Endothelial cell of umbilical vein (primary cell): ENCODE measurements at regions not wholly inside any gene's neighbourhood (a gene's known extent, or its start where the extent isn't known, plus 50 kb on each side); places are given as distances from the start of the nearest gene placed in this dataset.

Experiments
- BruUV-seq: library from RNA; stranded (reverse); fragments of 400-500 nt; replicated peaks from 2 replicates; lab custom pipeline; 2021; lab: Mats Ljungman, UMichigan
- CTCF ChIA-PET: fragments of 300-600, 350-600 bp; sonication (Branson Sonifier 250); formaldehyde crosslinking; loops from one replicate; lab custom pipeline; 2021; ENCODE audit warnings: antibody characterized with exemption, inconsistent platforms; lab: Charles Lee
- POLR2A ChIA-PET: fragments of 300-600, 350-600 bp; sonication (Branson Sonifier 250); formaldehyde crosslinking; loops from one replicate; lab custom pipeline; 2021; ENCODE audit warnings: antibody characterized with exemption, inconsistent platforms; lab: Charles Lee
- DNase-seq: peaks from one replicate; pipeline ENCODE4 v3.0.0-alpha.2; 2011; ENCODE audit warnings: low read depth, low spot score
- FAIRE-seq: peaks from 2 replicates; lab custom pipeline; 2011; peaks lifted over from hg19 to GRCh38; lab: Jason Lieb, UNC
- H2AFZ ChIP-seq: 2 replicates; pipeline ENCODE4 v1.6.0; 2012; ENCODE audit warnings: low read depth, low read length, control low read depth, inconsistent platforms
- H3K27ac ChIP-seq: 2 replicates; pipeline ENCODE4 v1.5.1; 2011; ENCODE audit warnings: low read depth, mild to moderate bottlenecking, control low read depth, low read length, moderate library complexity; ENCODE audit not compliant: insufficient read depth
- H3K27me3 ChIP-seq, 2 experiments: 2 replicates each; pipeline versions ENCODE4 v1.6.0 to v1.6.1; 2011; ENCODE audit warnings: low read length in 2 of 2, mixed read lengths in 1 of 2; ENCODE audit not compliant: control insufficient read depth in 2 of 2, insufficient read depth in 2 of 2
- H3K36me3 ChIP-seq, 2 experiments: 2 replicates in 1 of 2; 3 replicates in 1 of 2; pipeline ENCODE4 v1.5.1; 2011; ENCODE audit warnings: low read length in 2 of 2, mild to moderate bottlenecking in 1 of 2, moderate library complexity in 1 of 2; ENCODE audit not compliant: control insufficient read depth in 2 of 2, insufficient read depth in 2 of 2; ENCODE audit errors: extremely low read depth in 1 of 2
- H3K4me1 ChIP-seq: 3 replicates; pipeline ENCODE4 v1.5.1; 2011; ENCODE audit warnings: mild to moderate bottlenecking, low read length; ENCODE audit not compliant: control insufficient read depth, insufficient read depth; ENCODE audit errors: extremely low read depth
- H3K4me2 ChIP-seq: 2 replicates; pipeline ENCODE4 v1.6.1; 2011; ENCODE audit warnings: low read length, control low read depth, mixed read lengths; ENCODE audit not compliant: insufficient read depth
- H3K4me3 ChIP-seq, 3 experiments: fragments of 200-600 bp in 1 of 3; sonication (generic), shearing (Covaris generic) in 1 of 3; replicated peaks in 1 of 3; 2 replicates each; pipeline ENCODE4 v1.5.1; 2011 to 2016; ENCODE audit warnings: control low read depth in 3 of 3, low read length in 3 of 3, mild to moderate bottlenecking in 2 of 3, inconsistent platforms in 1 of 3, low read depth in 1 of 3, moderate library complexity in 1 of 3; ENCODE audit not compliant: insufficient read depth in 1 of 3
- H3K79me2 ChIP-seq: 2 replicates; pipeline ENCODE4 v1.6.0; 2012; ENCODE audit warnings: low read length, inconsistent platforms; ENCODE audit not compliant: control insufficient read depth, insufficient read depth
- H3K9ac ChIP-seq: replicated peaks from 2 replicates; pipeline ENCODE3; 2011; ENCODE audit warnings: low read length, control low read depth; ENCODE audit not compliant: insufficient read depth; ENCODE audit errors: extremely low read depth
- H3K9me1 ChIP-seq: replicated peaks from 3 replicates; pipeline ENCODE4 v1.6.0; 2011; ENCODE audit warnings: mild to moderate bottlenecking, low read length; ENCODE audit not compliant: control insufficient read depth, insufficient read depth; ENCODE audit errors: extremely low read depth
- H3K9me3 ChIP-seq: replicated peaks from 2 replicates; pipeline ENCODE4 v1.5.1; 2012; ENCODE audit warnings: low read length, inconsistent platforms; ENCODE audit not compliant: control insufficient read depth, insufficient read depth
- H4K20me1 ChIP-seq: replicated peaks from 2 replicates; pipeline ENCODE3; 2011; ENCODE audit warnings: mild to moderate bottlenecking, low read length; ENCODE audit not compliant: control insufficient read depth, insufficient read depth; ENCODE audit errors: extremely low read depth
- EZH2 ChIP-seq: IDR thresholded peaks from 2 replicates; pipeline ENCODE4 v1.6.1; 2012; ENCODE audit warnings: borderline replicate concordance, low read depth, mild to moderate bottlenecking, moderate library complexity, low read length, inconsistent platforms; ENCODE audit not compliant: severe bottlenecking
- FOS ChIP-seq: IDR thresholded peaks from 2 replicates; pipeline ENCODE4 v1.6.1; 2011; ENCODE audit warnings: mild to moderate bottlenecking, low read length, moderate library complexity, borderline replicate concordance; ENCODE audit not compliant: insufficient read depth
- GATA2 ChIP-seq: IDR thresholded peaks from 2 replicates; pipeline ENCODE4 v1.7.0; 2011; ENCODE audit warnings: low read depth, mild to moderate bottlenecking, moderate library complexity, mixed read lengths, low read length; ENCODE audit not compliant: insufficient read length, insufficient read depth
- JUN ChIP-seq: IDR thresholded peaks from 2 replicates; pipeline ENCODE4 v1.6.1; 2011; ENCODE audit warnings: borderline replicate concordance, low read depth; ENCODE audit not compliant: insufficient read length, insufficient read depth
- MAX ChIP-seq: IDR thresholded peaks from 2 replicates; pipeline ENCODE4 v1.6.1; 2011; ENCODE audit not compliant: insufficient read depth, insufficient read length
- MYC ChIP-seq: IDR thresholded peaks from one replicate; pipeline ENCODE4 v1.6.1; 2011; ENCODE audit warnings: mild to moderate bottlenecking, low read depth, low read length
- POLR2A ChIP-seq: IDR thresholded peaks from 2 replicates; pipeline ENCODE4 v1.6.1; 2012; ENCODE audit warnings: low read depth, mild to moderate bottlenecking, control low read depth, low read length
- POLR2AphosphoS5 ChIP-seq: IDR thresholded peaks from 2 replicates; pipeline ENCODE4 v1.6.1; 2012; ENCODE audit warnings: low read depth, mild to moderate bottlenecking, control low read depth, low read length, moderate library complexity; ENCODE audit not compliant: insufficient read depth
- dilution Hi-C: fragments of 300-500 bp; cut with MboI; formaldehyde crosslinking; loops from one replicate; pipeline ENCODE4 v1.15.0; 2019; ENCODE audit warnings: low sequenced_read_pairs; ENCODE audit not compliant: extremely low pct_ligation_motif_present
- intact Hi-C: fragments of 100-400 bp; cut with micrococcal nuclease; formaldehyde crosslinking; loops from one replicate; pipeline ENCODE4 v1.10.0; 2022
- TF ChIP-seq, protein P1 (sequence below), 2 donors: IDR thresholded peaks; 1 replicate in 1 of 2; 2 replicates in 1 of 2; pipeline ENCODE4 v1.5.1; 2011; ENCODE audit warnings: low read length in 2 of 2, mild to moderate bottlenecking in 2 of 2, moderate library complexity in 2 of 2, control low read depth in 1 of 2, inconsistent platforms in 1 of 2, low read depth in 1 of 2; ENCODE audit not compliant: insufficient read depth in 1 of 2; ENCODE audit errors: extremely low read depth in 1 of 2

DNA sequence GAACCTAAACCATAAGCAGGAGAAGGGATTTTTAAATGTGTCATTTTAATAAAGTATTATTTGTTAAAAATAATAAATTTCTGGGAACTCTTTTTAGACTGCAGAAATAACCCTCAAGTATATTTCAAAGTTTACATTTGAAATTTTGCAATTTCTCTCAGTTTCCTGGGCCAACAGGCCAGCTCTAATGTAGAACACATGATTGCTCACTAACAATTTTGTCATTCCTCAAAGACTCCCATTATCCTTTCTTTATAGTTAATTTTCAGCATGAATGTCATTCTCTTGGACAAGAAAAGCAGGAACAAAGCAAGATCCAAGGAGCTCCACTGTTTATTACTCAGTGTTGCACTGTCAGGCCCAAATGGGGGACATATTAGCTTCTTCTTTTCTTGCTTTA lies 119.4 kb upstream of the VANGL1 start:
- intact Hi-C loops (no loop called here), dilution Hi-C loops (no loop called here)
- FAIRE-seq: no peak
- Histone ChIP-seq H3K4me1 (peaks cover 11% of the 10 kb centered on the region), H3K36me3 (no peaks in the 10 kb centered on the region), H3K79me2 (no peaks in the 10 kb centered on the region), H3K27ac (no peak overlapping the region), H3K9me3 (no peaks in the 10 kb centered on the region), H3K4me3 (no peak overlapping the region), H3K27me3 (no peaks in the 10 kb centered on the region), H2AFZ (no peak overlapping the region), H4K20me1 (no peaks in the 10 kb centered on the region), H3K9me1 (no peaks in the 10 kb centered on the region), H3K9ac (no peak overlapping the region), H3K4me2 (no peak overlapping the region)
- ChIA-PET POLR2A (no interaction called here), CTCF (no interaction called here)
- no peak for DNase-seq
- BruUV-seq: no TSS peak
- TF ChIP-seq EZH2: no peak
- TF ChIP-seq POLR2A: no peak
- no peak for TF ChIP-seq JUN
- no peak for TF ChIP-seq MYC
- TF ChIP-seq FOS: no peak
- no peak for TF ChIP-seq POLR2AphosphoS5
- TF ChIP-seq GATA2: no peak
- no peak for TF ChIP-seq MAX
- TF ChIP-seq, protein P1, sequence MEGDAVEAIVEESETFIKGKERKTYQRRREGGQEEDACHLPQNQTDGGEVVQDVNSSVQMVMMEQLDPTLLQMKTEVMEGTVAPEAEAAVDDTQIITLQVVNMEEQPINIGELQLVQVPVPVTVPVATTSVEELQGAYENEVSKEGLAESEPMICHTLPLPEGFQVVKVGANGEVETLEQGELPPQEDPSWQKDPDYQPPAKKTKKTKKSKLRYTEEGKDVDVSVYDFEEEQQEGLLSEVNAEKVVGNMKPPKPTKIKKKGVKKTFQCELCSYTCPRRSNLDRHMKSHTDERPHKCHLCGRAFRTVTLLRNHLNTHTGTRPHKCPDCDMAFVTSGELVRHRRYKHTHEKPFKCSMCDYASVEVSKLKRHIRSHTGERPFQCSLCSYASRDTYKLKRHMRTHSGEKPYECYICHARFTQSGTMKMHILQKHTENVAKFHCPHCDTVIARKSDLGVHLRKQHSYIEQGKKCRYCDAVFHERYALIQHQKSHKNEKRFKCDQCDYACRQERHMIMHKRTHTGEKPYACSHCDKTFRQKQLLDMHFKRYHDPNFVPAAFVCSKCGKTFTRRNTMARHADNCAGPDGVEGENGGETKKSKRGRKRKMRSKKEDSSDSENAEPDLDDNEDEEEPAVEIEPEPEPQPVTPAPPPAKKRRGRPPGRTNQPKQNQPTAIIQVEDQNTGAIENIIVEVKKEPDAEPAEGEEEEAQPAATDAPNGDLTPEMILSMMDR (IDR thresholded peaks at IDR 0.05; ENCODE audit: extremely low read depth in 1 of 2, insufficient read depth in 1 of 2, low read depth in 1 of 2, low read length in 2 of 2): no peak
